COLO668 (cell line): ENCODE measurements at regions not wholly inside any gene's neighbourhood (a gene's known extent, or its start where the extent isn't known, plus 50 kb on each side); places are given as distances from the start of the nearest gene placed in this dataset.
"Not testable (repeated sequence)": the region's sequence is repeated elsewhere in the genome, so short reads cannot be mapped to it uniquely, and the experiment has no call there.

Experiments used
- DNase-seq: peaks from one replicate; lab custom pipeline; 2025; ENCODE audit not compliant: unreplicated experiment; lab: John Stamatoyannopoulos, UW

GRCh38 chr6:119526561-119527230 is 177.1 kb upstream of the MAN1A1 start:
- DNase-seq, result no peak

- no peak for DNase-seq
Observed at GRCh38 chr6:119524410-119524809, 174.8 kb upstream of the MAN1A1 start.

GRCh38 chr6:119523556-119523955 is 174.0 kb upstream of the MAN1A1 start:
- DNase-seq, result no peak

- no peak for DNase-seq
Observed at GRCh38 chr6:119521251-119521650, 171.7 kb upstream of the MAN1A1 start.

GRCh38 chr6:119517428-119517827 is 167.9 kb upstream of the MAN1A1 start:
- no peak for DNase-seq

- no peak for DNase-seq
Observed at GRCh38 chr6:119514345-119514744, 164.8 kb upstream of the MAN1A1 start.

- no peak for DNase-seq
Observed at GRCh38 chr6:119511024-119511423, 161.5 kb upstream of the MAN1A1 start.

- DNase-seq, result no peak
Observed at GRCh38 chr6:119510246-119510645, 160.7 kb upstream of the MAN1A1 start.

GRCh38 chr6:119506631-119507174 is 157.1 kb upstream of the MAN1A1 start:
- no peak for DNase-seq

- no peak for DNase-seq
Observed at GRCh38 chr6:119501798-119502483, 152.4 kb upstream of the MAN1A1 start.

GRCh38 chr6:119499797-119500196 is 150.2 kb upstream of the MAN1A1 start:
- no peak for DNase-seq

GRCh38 chr6:119497988-119498727 is 148.6 kb upstream of the MAN1A1 start:
- peak; percentile 6 for DNase-seq

GRCh38 chr6:119495230-119495683 is 145.7 kb upstream of the MAN1A1 start:
- DNase-seq, result peak; percentile 57

- DNase-seq, result peak; percentile 54
Observed at GRCh38 chr6:119493980-119494379, 144.4 kb upstream of the MAN1A1 start.

- not testable (repeated sequence) for DNase-seq
Observed at GRCh38 chr6:119491112-119491511, 141.6 kb upstream of the MAN1A1 start.

- DNase-seq, result not testable (repeated sequence)
Observed at GRCh38 chr6:119490050-119490449, 140.5 kb upstream of the MAN1A1 start.

- no peak for DNase-seq
Observed at GRCh38 chr6:119484598-119484997, 135.0 kb upstream of the MAN1A1 start.

GRCh38 chr6:119483908-119484307 is 134.3 kb upstream of the MAN1A1 start:
- DNase-seq, result no peak

GRCh38 chr6:119482850-119483285 is 133.3 kb upstream of the MAN1A1 start:
- peak; percentile 54 for DNase-seq

GRCh38 chr6:119481976-119482375 is 132.4 kb upstream of the MAN1A1 start:
- DNase-seq, result no peak

- no peak for DNase-seq
Observed at GRCh38 chr6:119480961-119481497, 131.5 kb upstream of the MAN1A1 start.
